GM21576 (cell line): ENCODE measurements at regions not wholly inside any gene's neighbourhood (a gene's known extent, or its start where the extent isn't known, plus 50 kb on each side); places are given as distances from the start of the nearest gene placed in this dataset.
"Not testable (repeated sequence)": the region's sequence is repeated elsewhere in the genome, so short reads cannot be mapped to it uniquely, and the experiment has no call there.

ENCODE experiments used
- ATAC-seq: cut with Tn5 transposase; IDR thresholded peaks from one replicate; pipeline ENCODE4 v1.9.1; 2021; ENCODE audit warnings: mild to moderate bottlenecking, moderate library complexity; ENCODE audit not compliant: unreplicated experiment

- ATAC-seq, result no peak
Observed at GRCh38 chr4:81786766-81787165, 315.1 kb upstream of the RASGEF1B start.

GRCh38 chr4:81786063-81786763 is 314.5 kb upstream of the RASGEF1B start:
- ATAC-seq, result no peak

GRCh38 chr4:81785338-81785737 is 313.6 kb upstream of the RASGEF1B start:
- no peak for ATAC-seq

GRCh38 chr4:81783558-81783957 is 311.9 kb upstream of the RASGEF1B start:
- no peak for ATAC-seq

GRCh38 chr4:81781799-81782198 is 310.1 kb upstream of the RASGEF1B start:
- no peak for ATAC-seq

- ATAC-seq, result not testable (repeated sequence)
Observed at GRCh38 chr4:81777718-81778117, 306.0 kb upstream of the RASGEF1B start.

DNA sequence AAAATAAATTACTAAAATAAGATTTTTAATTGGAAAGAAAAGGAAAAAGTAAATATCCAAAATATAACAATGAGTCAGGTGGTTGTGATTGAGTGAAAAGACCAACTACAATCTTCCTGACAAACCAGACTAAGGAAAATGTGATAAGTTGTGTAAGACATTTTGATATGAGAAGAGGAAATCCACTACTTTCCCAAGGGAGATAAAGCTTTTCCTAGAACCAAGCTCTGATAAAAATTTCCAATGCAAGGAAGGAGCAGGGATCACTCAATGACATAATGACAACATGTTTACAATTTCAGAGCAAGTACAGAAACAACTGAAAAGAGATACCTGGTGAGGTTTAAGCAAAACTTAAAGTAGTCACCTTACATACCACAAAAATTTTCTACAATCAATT is 305.1 kb upstream of the RASGEF1B start:
- no peak for ATAC-seq

GRCh38 chr4:81773557-81773956 is 301.9 kb upstream of the RASGEF1B start:
- no peak for ATAC-seq

GRCh38 chr4:81771721-81772120 is 300.0 kb upstream of the RASGEF1B start:
- no peak for ATAC-seq

DNA sequence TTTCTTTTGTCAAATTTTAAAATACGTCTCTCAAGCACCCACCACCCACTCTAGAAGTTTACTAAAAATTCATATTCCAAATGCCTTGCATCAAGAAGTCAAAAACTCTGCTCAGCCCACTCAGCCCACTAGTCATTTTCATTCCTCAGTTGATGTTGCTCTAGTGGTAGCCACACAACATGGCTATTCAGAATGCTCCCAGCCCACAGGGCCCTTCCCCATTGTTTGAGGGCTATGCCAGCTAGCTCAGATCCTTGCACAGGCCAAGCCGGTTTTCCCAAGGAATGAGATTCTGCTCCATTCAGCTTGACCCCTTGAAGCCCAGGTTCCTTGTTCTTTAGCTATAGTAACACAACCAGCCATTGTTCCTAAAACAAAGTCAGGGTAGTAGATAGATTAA is 297.5 kb upstream of the RASGEF1B start:
- no peak for ATAC-seq

- ATAC-seq, result no peak
Observed at GRCh38 chr4:81758574-81759264, 287.0 kb upstream of the RASGEF1B start.

DNA sequence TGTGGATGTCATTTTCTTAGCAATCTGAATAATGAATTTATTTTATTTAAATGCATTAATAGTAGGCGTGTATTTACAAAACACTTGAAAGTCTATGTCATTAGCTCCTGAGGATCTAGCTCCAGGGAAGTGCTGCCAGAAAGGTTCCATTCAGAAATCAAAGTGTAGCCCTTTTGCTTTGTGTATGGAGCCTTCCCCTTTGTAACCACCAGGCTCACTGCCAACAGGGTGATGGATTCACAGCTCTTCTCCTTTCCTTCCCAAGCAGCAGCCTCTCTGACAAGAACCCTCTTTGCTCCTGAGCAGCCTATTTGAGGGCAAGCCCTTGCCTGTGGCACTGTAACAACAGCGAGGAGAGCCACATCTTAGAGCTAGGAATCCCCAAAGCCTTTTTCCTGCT is 286.0 kb upstream of the RASGEF1B start:
- ATAC-seq, result no peak

- peak; percentile 81 for ATAC-seq
Observed at GRCh38 chr4:81756973-81757372, 285.3 kb upstream of the RASGEF1B start.

- no peak for ATAC-seq
Observed at GRCh38 chr4:81756042-81756441, 284.3 kb upstream of the RASGEF1B start.

GRCh38 chr4:81754169-81754568 is 282.5 kb upstream of the RASGEF1B start:
- no peak for ATAC-seq

DNA sequence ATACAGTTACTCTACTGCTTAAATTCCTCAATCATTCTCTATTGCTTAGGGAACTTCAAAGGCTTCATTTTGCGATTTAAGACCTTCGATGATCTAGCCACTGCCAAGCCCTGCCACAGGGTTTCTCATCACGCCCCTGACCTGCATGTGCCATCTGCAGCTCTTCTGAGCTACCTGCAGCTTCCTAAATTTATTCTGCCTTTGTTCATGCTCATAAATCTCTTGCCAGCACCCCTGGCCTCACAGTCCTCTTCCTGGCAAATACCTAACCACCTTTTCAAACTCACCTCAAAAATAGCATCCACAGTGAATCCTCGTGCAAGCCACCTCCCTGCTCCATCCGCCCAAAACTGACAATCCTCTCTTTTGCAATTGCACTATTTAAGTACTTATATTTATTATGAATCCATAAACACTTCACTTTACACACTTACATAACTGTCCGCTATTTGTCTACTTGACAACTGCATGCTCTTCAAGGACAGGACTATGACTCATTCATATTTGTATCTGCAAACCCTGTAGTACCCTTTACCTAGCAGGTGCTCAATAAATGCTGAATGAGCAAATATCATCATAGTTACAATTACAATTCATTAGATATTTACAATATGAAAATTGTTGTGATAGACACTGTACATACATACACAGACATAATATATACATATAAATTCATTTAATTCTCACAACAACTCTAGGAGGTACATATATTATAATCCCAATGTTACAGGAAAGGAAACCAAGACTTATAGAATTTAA is 280.0 kb upstream of the RASGEF1B start:
- no peak for ATAC-seq

DNA sequence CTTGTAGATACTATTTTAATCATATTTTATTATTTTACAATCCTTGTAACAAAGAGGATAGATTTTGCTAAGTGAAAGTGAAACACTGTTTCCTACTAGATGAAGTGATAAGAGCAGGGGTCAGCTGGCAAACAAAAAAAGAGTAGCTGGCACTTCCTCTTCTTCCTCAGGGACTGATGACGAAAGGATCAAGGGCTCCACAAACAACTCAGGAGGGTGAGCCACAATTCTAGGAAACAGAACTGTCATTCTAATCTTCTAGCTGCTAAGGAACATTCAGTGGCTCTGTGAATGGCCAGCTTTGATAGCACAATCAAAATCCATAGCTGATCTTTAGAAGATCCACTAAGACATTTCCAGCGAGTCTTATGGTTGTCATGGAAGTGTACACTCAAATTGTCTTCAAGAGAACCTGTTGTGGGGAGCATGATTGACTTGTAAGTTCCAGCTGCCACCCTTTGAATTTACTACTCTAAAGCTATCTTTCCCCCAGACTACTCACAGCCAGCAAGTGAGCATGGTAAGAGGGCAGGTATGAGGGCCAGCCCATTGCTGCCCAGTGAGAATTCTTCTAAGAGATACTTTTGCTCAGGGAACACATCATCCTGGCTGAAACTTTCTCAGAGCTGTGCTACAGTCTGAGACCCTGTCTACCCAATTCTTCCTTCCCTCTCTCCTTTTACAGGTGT is 275.7 kb upstream of the RASGEF1B start:
- no peak for ATAC-seq

GRCh38 chr4:81746773-81747172 is 275.1 kb upstream of the RASGEF1B start:
- no peak for ATAC-seq

DNA sequence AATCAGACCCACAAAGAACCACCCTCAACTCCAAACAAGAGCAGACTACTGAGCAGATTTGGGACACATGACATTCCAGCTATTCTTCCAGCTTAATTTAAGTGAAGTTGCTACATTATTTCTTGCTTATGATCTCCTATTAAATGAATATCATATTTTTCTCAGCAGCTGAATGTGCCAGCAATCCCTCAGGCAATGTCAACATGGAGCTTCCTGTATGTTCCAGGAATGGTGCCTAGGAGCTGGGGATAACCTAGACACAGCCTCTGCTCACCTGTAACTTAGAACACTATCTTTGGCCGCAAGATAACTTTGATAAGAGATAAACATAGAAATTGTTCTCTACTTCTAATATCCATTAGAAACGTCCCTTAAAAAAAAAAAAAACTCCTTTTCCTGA is 274.4 kb upstream of the RASGEF1B start:
- no peak for ATAC-seq

- no peak for ATAC-seq
Observed at GRCh38 chr4:81745050-81745449, 273.3 kb upstream of the RASGEF1B start.

DNA sequence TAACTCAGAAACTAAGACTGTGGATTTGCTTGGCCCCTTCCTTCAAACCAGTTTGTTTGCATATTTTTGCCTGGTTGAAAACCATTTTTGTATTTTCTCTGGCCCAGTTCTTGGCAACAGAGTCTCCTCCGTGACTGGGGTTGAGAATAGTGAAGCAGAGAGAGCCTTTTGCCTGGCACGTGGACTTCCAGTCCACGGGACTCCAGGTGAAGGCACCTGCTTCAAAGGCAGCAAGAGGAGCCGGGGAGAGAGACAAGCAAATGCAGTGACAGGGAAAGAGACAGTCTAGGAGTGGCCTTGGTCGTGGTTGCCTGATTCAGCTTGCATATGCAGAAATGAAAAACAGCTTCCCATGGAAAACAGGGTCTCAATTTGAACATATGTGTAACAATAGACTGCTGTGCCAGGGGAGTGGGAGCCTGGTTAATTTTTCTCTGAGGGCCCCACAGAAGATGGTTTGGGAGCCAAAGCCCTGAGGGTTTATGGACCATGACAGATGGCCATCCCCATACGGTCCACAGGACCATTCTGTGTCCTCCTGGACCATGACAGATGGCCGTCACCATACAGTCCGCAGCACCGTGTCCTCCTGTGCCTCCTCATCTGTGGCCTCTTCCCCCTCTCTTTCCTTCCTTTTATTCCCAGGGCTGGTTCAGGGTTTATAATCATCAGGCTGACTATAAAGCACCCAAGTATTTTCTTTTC is 272.2 kb upstream of the RASGEF1B start:
- no peak for ATAC-seq
